HT1080 (cell line): ENCODE measurements at regions not wholly inside any gene's neighbourhood (a gene's known extent, or its start where the extent isn't known, plus 50 kb on each side); places are given as distances from the start of the nearest gene placed in this dataset.
"Not testable (repeated sequence)": the region's sequence is repeated elsewhere in the genome, so short reads cannot be mapped to it uniquely, and the experiment has no call there.

Experiments
- DNase-seq: peaks from one replicate; pipeline ENCODE4 v3.0.0-alpha.2; 2015; ENCODE audit warnings: low read depth

DNA sequence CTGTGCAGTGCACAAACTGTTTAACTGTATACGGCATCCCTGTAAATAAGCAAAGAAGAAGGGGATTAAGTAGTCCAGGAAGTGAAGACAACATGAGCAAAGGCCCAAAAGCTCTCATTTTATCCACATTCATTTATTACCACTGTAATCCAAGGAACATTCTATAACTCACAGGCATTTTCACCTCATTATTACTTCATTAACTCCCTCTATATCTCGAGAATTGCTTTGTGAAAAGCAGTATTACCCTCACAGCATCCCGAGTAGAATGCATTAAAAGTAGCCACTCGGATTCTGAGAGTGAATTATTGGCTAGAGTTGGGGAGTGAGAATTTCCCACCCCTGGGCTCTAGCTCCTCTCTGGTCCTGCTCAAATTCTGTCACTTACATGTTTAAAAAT is 51.0 kb upstream of the CHCHD3 start:
- DNase-seq: no peak

DNA sequence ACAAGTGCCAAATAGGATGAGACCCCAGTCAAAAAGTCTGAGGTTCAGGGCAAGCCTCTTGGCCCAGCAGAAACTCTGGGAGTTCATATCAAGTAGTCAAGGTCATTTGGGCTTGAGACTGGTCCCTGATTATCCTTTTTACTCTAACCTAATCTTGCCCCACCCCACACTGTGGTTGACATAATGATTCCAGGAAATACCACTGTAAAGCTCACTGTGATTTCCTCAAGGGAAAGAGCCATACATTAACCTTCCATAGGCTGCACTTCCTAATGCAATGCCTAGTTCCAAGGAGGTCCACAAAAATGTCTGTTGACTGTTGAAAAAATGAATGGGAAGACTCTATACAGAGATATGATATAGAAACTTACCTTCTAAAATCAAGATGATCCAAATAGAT is 52.9 kb upstream of the CHCHD3 start:
- DNase-seq: no peak

DNA sequence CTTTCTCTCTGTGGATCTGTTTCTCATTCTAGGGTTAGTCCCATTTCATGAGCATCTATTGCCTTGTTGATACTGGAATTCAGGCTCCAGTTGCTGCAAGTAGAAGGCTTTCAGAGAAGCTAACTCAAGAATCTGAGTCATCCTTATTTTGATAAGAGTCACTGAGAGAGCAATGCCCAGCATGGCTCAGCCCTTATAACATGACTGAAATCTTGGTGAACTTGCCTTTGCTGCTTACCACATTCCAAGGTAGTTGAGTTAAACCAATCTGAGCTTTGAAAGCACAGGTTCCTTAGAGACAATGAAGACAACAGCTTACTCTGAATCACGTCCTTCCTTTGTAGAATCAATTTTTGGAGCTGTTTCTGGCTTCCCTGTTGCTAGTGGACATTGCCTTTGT is 53.6 kb upstream of the CHCHD3 start:
- peak; percentile 38 for DNase-seq

DNA sequence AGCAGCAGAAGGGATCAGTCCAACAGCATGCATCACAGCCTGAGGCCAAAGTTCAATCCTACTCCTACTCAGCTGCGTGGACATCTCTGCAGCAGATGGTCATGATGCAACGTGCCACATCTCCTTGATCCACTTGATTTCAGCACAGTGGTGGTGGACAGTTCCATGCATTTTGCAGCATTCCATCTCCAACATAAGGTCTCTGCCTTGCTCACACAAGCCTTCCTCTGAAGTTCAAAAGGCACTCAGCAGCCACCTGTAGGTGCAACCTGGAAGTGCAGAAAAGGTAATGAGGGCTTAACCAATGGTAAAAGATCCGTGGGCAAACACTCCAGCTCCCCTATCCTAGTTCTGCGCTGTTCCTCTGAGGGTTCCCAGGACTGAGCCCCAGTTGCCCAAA is 57.5 kb upstream of the CHCHD3 start:
- peak; percentile 40 for DNase-seq

DNA sequence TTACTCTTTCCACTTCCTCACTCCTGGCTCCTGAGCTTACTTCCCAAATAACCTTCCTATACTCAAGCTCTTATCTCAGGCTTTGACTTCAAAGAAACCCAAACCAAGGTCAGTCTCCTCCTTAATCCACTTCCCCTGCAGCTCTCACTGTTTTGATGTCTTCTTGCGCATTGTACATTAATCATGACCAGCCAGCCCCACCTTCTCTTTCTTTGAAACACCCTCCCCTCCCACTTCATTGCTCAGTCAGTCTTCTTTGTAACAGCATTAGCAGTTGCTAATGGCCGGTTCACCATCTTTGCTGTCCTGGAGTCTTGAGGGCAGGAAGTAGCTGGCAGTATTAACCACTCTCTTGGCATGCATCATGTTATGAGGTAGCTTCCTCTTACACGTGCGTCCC is 57.9 kb upstream of the CHCHD3 start:
- DNase-seq: peak; percentile 17

DNA sequence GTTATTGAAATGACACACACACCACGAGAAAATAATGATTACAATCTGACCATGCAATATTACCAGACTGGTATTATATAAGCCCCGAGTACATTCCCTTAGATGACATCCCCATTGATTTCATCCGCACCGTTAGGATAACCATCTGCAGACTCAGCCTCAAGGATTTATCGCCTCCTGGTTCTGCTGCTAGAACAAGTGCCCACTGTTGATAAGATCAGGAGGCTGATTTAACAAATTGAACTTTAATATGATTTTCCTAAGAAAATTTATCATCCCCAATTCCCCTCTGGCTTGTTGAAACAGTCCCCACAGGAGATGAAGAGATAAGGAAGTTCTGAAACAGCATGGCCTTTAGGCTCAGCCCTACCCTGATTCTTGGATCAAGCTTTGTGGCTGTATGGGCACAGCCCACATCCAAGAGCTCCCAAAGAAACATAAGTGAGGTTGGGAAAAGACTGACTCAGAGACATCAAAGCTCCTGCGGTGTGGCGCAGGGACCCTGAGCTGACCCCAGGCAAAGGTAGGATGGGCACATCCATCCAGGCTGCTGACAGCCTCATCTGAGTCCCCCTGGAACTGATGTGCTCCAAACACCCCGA is 59.2 kb upstream of the CHCHD3 start:
- no peak for DNase-seq

DNA sequence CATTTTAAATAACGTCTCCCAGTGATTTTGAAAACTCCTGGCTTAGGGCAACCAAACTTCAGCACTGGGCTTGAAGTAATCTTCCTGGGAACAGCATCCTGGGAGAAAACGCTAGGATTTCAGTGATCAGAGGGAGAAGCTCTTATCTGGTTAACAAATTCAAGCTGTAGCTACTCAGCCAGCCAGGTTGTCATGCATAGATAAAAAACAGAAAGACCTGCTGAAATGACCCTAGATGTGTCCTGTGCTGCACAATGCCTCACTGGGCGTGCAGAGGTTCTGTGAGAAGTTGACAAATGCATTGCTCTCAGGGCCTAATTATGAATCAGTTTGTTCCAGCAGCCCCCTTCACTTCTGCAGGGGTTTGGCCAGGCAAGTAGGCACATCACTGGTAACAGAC is 68.9 kb upstream of the CHCHD3 start:
- no peak for DNase-seq

DNA sequence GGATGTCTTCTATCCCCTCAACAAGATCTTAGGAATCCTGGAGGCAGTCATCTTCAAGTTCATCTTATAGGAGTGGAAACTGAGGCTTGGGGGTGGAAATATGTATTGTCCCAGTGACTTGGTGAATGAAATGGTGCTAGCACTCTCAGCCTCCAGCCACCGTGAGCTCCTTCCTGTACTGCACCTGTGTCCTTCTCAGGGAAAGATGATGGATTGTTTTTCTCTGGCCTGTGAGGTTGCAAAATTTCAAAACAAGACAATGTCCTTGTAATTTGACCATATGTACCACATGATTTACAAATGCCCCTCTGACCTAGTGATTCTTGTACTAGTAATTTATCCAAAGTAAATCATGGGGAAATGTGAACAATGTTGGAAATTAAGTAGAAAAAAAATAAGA is 71.0 kb upstream of the CHCHD3 start:
- no peak for DNase-seq

DNA sequence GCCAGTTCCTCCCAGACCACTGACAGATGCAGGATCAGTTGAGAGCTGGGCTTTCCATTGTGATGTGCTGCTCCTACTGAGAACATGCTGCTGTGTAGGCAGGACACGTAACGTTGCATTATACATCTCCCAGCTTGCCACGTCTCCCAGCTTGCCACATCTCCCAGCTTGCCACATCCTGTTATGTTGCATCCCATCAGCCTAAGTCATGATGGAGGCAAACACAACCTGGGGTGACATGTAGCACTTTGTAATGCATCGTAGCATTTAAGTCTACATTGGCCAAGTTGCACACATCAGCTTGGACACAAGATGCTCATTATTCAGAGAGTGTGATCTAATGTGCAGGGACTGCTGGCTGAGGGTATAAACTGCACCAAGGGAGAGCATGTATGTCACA is 73.3 kb upstream of the CHCHD3 start:
- peak; percentile 52 for DNase-seq

DNA sequence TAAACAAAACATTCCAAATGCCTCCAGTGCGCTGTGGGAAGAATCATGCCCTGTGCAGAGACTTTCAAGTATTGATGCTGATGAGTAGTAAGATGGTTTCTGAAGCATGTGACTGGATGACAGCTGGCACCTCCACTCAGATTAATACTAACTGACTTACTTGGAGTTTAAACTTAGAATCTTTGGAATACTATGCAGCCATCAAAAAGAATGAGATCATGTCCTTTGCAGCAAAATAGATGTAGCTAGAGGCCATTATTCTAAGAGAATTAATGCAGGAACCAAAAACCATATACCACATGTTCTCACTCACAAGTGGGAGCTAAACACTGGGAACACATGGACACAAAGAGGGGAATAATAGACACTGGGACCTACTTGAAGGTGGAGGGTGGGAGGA is 73.8 kb upstream of the CHCHD3 start:
- DNase-seq: no peak

DNA sequence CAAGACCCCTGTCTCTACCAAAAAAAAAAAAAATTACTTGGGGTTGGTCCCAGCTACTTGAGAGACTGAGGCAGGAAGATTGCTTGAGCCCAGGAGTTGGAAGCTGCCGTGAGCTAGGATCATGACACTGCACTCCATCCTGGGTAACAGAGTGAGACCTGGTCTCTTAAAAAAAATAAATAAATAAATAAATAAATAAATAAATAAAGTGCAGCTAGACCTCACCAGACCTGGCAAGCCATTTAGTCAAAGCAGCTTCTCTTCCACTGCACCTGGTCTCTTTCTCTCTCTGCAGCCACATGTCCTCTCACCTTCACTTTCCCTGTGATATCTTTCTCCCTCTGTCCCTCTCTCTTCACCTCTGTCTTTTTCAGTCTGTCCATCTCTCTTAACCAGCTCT is 75.2 kb upstream of the CHCHD3 start:
- DNase-seq: no peak

DNA sequence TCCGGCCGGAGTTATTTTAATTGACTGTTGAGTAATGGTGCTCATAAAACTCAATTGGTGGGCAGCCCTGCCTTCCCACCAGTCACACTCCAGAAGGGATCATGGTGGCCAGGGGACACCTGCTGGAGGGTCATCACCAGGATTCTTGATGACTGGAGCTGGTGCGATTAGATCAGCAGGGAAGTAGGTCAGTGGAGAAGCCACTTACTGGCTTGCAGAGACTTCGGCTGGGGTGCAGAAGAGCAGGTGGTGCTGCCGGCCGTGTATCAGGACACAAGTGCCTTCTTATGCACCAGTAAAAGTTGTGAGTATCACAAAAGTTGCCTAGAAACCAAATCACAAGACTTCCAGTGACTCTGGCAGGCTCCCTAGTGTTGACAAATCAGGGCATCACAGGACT is 82.6 kb upstream of the CHCHD3 start:
- no peak for DNase-seq

DNA sequence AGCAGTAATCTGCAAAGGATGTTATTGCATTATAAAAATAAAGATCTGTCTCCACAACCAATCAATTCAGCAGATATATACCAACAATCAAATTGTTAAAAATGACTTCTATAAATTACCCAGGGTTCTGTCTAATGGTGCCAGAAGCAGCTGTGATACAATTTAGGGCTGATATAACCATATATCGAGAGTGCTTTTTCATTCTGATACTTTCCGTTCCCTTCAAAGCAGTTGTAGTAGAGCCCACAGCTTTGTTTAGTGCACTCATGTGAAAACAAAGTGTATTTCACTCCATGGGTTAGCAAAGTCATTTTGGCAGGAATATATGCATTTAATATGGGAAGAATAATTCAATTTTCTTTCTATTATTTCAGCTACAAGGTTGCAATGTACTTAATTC is 83.1 kb upstream of the CHCHD3 start:
- no peak for DNase-seq

DNA sequence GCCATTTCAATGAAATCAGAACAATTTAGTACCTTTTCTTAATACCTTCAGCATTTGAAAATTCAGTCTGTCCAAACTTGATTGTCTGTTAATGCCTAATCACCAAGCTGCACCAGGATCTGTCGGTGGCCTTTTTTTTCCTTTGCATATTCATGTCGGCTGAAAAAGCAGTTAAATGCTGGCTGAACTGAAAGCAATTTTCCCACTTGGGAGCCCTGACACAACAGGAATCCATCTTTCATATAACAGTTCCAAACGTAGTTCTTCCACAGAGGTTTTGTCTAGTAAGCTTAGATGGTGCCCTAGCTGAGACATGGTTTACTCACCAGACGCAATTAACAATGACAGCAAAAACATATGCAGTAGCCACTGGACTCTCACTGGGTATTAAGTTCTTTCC is 83.6 kb upstream of the CHCHD3 start:
- no peak for DNase-seq

DNA sequence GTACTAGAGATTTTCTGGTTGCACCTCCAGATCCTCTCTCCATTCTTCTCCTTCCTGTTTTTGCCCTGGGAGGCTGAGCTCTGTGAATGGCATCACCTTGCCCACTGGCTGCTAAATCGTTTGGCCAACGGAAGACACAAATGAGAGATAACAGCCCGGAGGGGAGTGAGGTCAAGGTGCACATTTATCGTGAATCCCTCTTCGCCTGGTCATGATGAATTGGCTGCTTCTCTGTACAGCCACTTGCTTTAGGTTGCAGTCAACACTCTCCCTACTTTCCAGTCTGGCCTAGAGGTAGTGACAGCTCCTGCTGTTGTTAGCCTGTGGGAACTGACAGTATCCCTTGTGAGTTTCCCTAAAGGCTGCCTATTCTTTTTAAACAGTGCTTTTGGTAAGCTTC is 85.4 kb upstream of the CHCHD3 start:
- no peak for DNase-seq

DNA sequence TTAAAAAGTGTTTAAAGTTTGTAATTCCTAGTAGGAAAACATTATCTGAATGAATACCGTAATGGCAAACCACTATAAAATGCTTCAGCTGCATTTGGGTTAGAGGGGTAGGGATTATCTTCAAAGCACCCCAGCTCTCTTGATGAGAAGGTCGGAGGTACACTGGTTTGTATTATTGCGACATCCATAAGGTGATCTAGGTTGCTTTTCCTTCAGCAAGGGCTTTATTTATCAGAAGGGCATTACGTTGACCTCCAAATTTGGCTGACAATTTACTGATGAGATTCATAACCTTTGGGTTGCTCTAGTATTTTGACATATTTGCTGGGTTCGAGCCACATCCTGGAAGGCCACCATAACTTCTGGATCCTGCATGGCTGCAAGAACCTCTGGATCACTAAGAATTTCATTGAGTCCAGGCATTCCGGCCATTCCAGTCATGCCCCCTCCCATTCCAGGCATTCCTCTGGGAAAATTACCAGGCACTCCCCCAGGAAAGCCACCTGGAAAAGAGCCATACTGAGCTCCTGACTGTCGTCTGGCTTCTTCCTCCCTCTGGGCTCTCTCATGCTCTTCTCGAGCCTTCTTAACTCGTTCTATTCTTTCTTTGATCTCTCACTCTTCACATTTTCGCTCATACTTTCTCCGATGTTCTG is 83.6 kb upstream of the EXOC4 start:
- DNase-seq: not testable (repeated sequence)

DNA sequence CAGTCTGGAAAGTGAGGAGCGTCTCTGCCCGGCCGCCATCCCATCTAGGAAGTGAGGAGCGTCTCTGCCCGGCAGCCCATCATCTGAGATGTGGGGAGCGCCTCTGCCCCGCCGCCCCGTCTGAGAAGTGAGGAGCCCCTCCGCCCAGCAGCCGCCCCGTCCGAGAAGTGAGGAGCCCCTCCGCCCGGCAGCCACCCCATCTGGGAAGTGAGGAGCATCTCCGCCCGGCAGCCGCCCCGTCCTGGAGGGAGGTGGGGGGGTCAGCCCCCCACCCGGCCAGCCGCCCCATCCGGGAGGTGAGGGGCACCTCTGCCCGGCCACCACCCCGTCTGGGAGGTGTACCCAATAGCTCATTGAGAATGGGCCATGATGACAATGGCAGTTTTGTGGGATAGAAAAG is 75.4 kb upstream of the EXOC4 start:
- DNase-seq: not testable (repeated sequence)

DNA sequence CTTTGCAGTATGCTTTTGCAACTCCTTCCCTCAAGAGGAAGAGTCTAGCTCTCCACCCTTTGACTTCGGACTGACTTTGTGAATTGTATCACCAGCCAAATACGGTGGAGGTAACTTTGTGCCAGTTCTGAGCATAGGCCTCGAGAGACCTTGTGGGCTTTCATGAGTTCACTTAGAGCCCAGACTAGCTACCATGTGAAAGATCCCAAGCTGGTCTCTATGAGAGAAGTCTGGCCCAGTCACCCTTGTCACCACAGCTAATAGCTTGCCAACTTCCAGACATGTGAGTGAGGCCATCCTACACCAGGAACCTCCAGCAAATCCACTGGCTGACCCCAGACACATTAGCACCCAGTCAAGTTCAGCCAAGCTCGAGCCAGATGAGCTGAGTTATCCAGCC is 72.2 kb upstream of the EXOC4 start:
- DNase-seq: no peak

DNA sequence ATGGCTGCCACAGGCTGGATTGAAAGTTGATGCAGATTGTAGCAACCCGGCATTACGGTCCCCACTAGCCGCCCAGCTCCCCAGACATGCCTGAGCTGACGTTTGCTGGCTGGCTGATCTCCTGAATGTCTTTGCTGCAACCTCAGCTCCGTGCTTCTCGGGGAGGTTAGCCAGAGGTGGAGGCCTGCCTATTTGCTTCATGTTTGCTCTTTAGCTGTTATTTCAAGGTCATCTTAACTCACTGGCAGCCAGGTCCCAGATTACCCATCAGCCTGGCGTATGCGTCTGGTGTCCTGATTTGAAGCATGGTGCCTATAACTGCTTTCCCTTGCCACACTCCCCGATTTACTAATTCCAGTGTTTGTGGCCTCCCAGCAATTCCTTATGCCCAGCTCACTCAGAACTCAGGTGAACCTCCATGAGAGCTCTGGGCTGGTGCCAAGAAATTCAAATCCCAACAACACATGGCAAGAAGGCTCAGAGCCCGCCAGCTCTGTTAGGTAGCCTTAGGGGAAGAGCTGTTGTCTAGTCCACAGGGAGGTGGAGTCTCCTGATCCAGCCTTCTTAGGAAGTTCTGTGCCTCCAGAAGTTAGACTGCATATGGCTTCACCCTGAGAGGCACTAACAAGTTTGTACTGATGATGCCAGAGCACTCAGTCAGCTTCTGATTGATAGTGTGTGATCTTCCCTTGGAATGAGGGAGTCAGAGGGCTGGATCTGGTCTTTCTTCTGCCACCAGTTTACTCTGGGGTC is 69.7 kb upstream of the EXOC4 start:
- DNase-seq: no peak

DNA sequence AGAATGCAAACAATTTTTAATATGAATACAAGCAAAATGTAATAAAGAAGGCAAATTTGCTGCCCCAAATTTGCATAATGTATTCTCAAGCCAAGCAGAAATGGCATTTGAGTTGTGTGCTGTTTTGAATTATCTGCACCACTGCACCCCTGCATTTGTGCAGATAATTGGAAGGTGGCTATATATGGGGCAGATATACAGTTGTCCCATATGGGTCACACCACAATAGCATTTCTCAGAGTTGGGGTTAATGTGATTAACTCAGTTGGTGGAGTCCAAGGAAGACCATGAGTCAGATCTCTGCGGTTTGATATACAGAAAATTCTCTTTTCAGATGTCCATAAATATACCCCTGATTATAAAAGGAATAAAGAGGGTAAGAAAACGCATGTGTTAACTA is 68.9 kb upstream of the EXOC4 start:
- no peak for DNase-seq

DNA sequence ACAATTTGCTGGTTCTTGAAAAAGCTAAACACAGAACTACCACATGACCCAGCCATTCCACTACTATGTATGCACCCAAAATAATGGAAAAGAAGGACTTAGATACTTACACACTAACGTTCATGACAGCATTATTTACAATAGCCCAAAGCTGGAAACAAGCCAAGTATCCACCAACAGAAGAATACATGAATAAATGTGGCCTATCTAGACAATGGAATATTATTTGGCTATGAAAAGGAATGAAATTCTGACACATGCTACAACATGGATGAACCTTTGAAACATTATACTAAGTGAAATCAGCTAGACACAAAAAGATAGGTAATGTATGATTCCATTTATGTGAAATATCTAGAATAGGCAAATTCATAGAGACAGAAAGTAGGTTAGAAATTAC is 67.4 kb upstream of the EXOC4 start:
- no peak for DNase-seq

DNA sequence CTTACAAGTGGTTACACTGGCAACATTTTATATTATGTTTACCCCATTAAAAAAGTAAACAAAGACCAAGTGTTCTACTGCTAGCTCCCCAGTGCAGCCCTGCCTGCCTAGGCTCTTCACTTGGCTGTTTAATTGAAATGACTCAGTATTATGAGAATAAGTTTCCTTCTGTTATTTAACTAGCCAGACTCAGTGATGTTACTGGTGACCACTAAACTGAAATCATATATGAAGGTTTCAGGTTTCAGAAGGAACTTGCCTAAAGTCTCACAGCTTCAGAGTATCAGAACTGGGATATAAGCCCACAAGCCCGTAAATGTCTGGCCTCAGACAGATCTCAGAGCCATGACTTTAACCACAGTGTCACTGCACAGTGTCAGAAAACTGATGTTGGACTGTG is 66.8 kb upstream of the EXOC4 start:
- DNase-seq: no peak

DNA sequence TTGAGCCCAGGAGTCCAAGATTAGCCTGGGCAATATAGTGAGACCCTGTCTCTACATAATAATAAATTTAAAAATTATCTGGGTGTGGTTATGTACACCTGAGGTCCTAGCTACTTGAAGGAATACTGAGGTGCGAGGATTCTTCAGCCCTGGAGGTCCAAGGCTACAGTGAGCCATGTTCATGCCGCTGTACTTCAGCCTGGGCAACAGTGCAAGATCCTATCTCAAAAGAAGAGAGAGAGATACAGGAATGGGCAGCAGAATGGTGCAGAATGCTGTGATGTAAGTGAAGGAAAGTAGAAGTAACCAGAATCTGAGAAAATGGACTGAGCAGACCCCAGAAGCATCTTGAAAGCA is 62.7 kb upstream of the EXOC4 start:
- DNase-seq: no peak
